ENCODE measurements at regions not wholly inside any gene's neighbourhood (a gene's known extent, or its start where the extent isn't known, plus 50 kb on each side); places are given as distances from the start of the nearest gene placed in this dataset.
"Not testable (repeated sequence)": the region's sequence is repeated elsewhere in the genome, so short reads cannot be mapped to it uniquely, and the experiment has no call there.

DNA sequence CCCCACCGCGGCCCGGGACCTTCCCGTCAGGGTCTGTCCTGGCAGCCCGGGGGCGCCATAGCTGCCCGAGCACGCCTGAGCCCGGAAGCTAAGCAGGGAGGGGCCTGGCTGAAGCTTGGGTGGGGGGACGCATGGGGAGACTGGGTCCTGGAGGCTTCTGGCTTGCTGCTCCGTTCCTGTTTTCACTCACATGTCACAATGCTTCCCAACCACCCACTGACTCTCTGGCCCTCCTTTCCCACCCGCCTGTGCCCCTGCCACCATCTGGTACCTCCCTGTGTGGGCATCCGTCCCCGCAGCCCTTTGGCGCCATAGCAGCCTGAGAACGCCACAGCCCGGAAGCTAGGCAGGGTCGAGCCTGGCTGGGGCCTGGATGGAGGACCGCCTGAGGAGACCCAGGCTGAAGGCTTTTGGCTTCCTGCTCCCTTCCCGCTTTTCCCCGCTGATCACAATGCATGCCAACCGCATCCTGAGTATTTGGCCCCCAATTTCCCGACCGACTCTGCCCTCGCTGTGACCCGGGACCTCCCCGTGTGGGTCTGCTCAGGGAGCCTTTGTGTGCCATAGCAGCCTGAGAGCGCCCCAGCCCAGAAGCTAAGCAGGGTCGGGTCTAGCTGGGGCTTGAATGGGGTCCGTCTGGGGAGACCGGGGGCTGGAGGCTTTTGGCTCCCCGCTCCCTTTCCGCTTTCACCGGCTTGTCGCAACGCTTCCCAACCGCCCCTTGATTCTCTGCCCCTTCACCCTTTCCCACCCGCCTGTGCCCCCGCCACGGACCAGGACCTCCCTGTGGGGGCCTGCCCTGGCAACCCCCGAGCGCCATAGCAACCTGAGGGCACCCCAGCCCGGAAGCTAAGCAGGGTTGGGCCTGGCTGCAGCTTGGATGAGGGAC, 2290.1 kb downstream of the TP53TG3F start:
- no peak for DNase-seq (ENCODE audit: low spot score)

DNA sequence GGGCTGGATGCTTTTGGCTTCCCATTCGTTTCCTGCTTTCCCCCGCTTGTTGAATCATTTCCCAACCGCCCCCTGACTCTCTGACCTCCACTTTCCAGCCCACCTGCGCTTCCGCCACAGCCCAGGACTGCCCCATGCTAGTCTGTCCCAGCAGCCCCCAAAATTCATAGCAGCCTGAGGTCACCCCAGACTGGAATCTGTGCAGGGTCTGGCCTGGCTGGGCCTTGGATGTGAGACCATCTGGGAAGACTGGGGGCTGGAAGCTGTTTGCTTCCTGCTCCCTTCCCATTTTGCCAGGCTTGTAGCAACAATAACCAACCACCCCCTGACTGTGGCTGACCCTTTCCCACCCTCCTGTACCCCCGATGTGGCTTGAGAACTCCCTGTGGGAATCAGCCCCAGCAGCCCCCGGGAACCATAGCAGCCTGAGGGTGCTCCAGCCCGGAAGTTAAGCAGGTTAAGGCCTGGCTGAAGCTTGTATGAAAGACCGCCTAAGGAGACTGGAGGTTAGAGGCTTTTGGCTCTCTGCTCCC, 2290.8 kb downstream of the TP53TG3F start:
- no peak for DNase-seq (ENCODE audit: low spot score)

DNA sequence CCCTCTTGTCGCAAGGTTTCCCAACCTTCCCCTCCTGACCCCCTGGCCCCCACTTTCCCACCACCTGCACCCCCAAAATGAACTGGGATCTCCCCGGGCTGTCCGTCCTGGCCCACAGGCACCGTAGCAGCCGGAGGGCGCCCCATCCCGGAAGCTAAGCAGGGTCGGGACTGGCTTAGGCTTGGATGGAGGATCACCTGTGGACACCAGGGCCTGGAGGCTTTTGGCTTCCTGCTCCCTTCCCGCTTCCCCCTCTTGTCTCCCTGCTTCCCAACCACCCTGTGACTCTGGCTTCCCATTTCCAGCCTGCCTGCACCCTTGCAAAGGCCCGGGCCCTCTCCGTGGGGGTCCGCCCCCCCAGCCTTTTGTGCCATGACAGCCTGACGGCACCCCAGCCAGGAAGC, 2291.3 kb downstream of the TP53TG3F start:
- no peak for DNase-seq (ENCODE audit: low spot score)

DNA sequence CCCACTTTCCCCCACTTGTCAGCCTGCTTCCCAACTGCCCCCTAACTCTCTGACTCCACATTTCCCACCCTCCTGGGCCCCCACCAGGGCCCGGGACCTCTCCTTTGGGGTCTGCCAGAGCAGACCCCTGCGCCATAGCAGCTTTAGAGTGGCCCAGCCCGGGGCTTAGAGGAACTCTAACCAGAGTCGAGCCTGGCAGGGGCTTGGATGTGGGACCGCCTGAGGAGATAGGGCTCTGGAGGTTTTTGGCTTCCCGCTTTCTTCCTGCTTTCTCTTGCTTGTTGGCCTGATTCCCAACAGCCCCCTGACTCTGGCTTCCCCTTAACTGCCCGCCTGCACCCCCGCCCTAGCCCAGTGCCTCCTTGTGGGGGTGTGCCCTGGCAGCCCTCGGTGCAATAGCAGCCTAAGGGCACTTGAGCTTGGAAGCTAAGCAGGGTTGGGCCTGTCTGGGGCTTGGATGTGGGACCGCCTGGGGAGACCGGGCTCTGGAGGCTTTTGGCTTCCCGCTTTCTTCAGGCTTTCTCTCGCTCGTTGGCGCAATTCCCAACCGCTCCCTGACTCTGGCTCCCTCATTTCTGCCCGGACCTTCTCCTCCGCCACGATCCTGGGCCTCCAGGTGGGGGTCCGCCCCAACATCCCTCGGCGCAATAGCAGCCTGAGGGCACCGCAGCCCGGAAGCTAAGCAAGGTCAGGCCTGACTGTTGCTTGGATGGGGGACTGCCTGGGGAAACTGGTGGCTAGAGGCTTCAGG, 2292.0 kb downstream of the TP53TG3F start:
- no peak for DNase-seq (ENCODE audit: low spot score)

DNA sequence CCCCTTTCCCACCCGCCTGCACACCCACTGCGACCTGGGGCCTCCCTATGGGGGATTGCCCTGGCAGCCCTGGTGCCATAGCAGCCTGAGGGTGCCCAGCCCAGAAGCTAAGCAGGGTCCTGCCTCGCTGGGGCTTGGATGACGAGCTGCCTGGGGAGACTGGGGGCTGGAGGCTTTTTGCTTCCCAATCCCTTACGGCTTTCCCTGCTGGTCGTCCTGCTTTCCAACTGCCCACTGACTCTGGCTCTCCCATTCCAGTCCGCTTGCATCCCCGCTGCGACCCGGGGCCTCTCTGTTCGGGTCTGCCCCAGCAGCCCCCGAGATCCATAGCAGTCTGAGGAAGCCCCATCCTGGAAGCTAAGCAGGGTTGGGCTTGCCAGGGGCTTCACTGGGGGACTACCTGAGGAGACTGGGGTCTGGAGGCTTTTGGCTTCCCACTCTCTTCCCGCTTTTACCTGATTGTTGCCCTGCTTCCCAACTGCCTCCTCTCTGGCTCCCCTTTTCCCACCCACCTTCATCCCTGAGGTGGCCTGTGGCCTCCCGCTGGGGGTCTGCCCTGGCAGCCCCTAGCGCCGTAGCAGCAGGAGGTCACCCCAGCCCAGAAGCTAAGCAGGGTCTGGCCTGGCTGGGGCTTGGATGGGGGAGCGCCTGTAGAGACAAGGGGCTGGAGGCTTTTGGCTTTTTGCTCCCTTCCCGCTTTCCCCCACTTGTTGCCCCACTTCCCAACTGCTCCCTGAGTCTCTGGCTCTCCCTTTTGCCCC, 2292.8 kb downstream of the TP53TG3F start:
- DNase-seq (ENCODE audit: low spot score), result no peak

DNA sequence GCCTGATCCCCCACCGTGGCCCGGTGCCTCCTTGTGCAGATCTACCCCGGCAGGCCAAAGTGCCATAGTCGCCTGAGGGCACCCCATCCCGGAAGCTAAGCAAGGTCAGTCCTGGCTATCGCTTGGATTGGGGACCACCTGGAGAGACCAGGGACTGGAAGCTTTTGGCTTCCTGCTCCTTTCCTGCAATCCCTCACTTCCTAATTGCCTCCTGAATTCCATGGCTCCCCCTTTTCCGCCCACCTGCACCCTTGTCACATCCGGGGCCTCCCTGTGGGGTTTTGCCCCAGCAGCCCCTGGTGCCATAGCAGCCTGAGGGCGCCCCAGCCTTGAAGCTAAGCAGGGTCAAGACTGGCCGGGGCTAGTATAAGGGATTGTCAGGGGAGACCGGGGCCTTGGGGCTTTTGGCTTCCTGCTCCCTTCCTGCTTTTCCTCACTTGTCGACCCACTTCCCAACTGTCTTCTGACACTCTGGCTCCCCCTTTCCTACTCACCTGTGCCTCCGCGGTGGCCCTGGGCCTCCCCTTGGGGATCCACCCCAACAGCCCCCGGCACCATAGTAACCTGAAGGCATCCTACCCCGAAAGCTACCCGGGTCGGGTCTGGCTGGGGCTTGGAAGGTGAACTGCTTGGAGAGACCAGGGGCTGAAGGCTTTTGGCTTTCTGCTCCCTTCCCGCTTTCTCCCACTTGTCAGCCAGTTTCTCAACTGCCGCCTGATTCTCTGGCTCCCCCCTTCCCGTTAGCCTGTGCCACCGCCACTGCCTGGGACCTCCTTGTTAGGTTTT, 2293.6 kb downstream of the TP53TG3F start:
- DNase-seq (ENCODE audit: low spot score), result no peak

DNA sequence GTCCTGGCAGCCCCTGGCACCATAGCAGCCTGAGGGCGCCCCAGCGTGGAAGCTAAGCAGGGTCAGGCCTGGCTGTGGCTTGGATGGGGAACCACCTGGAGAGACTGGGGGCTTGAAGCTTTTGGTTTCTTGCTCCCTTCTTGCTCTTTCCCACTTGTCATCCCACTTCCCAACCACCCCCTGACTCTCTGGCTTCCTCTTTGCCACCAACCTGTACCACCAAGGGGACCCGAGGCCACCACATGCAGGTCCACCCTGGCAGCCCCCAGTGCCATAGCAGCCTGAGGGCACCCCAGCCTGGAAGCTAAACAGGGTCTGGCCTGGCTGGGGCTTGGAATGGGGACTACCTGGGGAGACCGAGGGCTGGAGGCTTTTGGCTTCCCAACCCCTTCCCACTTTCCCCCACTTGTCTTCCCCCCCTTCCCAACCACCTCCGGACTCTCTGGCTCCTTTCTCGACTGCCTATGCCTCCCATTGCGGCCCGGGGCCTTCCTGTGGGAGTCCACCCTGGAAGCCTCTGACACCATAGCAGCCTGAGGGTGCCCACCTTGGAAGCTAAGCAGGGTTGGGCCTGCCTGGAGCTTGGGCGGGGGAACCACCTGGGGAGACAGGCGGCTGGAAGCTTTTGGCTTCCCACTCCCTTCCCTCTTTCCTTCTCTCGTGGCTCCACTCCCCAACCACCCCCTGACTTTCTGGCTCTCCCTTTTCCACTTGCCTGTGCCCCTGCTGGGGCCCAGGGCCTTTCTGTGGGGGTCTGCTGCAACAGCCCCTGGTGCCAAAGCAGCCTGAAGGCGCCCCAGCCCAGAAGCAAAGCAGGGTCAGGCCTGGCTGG, 2294.4 kb downstream of the TP53TG3F start:
- no peak for DNase-seq (ENCODE audit: low spot score)

DNA sequence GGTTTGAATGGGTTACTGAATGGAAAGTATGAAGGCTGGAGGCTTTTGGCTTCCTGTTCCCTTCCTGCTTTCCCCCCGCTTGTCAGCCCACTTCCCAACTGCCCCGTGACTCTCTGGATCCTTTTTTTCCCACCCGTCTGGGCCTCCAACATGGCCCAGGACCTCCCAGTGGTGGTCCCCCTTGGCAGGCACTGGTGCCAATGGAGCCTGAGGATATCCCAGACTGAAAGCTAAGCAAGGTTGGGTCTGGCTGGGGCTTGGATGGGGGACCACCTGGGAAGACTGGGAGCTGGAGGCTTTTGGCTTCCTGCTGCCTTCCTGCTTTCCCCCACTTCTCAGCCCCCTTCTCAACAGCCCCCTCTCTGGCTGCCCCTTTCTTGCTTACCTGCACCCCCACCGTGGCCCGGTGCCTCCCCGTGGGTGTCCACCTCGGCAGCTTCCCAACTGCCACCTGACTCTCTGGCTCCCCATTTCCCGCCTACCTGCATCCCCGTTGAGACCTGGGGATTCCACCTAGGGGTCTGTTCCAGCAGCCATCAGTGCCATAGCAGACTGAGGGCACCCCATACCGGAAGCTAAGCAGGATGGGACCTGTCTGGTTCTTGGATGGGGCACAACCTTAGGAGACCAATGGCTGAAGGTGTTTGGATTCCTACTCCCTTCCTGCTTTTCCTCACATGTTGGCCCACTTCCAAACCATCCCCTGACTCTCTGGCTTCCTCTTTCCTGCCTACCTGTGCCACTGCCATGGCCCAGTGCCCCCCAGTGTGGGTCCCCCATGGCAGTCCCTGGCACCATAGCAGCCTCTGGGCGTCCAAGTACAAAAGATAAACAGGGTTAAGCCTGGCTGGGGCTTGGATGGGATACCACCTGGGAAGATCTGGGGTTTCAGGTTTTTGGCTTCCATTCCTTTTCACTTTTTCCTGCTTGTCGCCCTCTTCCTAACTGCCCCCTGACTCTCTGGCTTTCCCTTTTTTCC, 2295.3 kb downstream of the TP53TG3F start:
- DNase-seq (ENCODE audit: low spot score), result no peak

DNA sequence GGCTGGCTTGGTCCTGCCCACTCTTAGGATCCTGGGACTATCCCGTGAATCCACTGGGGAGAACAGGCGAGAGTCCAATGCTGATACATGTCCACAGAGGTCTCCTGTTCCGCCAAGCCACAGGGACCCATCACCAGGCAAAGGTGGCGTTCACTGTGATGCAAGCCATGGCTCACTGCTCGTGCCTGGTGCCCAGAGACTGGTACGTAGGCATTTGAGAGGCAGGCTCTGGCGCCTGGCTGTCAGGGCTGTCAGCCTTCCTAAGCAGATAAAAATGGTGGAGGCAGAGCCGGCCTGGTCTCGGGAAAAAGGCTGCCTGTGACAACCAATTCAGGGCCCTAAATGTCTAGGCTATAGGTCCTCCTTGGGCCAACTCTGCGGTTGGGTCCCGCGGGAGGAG, 2329.0 kb downstream of the TP53TG3F start:
- DNase-seq (ENCODE audit: low spot score), result no peak

DNA sequence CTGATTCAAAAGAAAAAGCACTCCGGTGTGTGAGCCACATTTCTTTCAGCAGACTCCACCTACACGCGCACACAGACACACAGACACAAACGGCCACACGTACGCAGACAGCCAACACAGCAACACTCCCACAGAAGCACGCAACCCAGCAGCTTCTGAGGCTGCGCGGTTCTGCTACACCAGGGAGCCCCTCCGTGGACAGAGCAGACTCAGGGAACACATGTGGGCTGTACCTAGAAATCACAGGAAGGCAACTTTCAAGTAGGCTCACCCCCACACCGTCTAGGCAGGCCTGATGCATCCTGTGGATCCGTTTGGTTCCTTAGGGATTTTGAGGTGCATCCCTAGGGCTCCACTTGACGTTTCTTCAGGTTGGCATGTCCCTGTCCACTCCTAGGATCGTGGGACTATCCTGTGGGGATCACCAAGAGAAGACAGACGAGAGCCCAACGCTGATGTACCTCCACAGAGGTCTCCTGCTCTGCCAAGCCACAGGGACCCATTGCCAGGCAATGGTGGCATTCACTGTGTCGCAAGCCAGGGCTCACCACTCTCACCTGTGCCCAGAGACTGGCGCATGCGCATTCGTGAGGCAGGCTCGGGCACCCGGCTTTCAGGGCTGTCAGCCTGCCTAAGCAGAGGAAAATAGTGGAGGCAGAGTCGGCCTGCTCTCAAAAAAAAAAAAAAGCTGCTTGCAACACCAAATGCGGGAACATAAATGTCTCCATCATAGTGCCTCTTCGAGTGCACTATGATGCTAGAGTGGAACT, 2333.3 kb downstream of the TP53TG3F start:
- no peak for DNase-seq (ENCODE audit: low spot score)

DNA sequence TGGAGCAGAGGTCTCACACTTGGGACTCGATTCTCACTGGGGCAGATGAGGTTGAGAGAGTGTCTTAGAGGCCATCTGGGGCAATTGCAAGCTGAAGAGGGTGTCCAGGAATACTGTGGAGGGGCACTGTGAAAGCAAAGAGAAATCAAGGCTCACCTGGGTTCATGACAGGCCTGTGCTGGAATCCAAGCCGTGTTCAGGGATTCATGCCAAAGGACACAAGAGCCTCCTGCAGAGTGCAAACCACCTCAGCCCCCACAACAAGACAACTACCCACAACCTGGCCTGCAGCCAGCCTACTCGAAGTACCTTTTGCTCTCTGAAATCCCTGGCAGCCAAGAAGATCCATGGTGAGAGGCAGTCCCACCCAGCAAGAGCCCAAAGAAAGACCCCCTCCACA, 2334.2 kb downstream of the TP53TG3F start:
- no peak for DNase-seq (ENCODE audit: low spot score)

DNA sequence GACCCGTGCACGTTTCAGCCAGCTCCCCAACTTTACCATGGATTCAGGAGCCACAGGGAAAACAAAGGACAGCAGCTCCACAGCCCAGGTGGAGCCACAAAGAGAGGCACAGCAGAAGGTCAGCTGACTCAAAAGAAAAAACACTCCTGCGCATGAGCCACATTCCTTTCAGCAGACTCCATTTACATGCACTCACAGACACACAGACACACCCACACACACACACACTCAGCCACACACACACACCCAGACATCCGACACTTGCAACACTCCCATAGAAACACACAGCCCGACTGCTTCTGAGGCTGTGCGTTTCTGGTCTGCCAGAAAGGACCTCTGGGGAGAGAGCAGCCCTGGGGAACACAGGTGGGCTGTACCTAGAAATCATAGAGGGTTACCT, 2335.5 kb downstream of the TP53TG3F start:
- no peak for DNase-seq (ENCODE audit: low spot score)

DNA sequence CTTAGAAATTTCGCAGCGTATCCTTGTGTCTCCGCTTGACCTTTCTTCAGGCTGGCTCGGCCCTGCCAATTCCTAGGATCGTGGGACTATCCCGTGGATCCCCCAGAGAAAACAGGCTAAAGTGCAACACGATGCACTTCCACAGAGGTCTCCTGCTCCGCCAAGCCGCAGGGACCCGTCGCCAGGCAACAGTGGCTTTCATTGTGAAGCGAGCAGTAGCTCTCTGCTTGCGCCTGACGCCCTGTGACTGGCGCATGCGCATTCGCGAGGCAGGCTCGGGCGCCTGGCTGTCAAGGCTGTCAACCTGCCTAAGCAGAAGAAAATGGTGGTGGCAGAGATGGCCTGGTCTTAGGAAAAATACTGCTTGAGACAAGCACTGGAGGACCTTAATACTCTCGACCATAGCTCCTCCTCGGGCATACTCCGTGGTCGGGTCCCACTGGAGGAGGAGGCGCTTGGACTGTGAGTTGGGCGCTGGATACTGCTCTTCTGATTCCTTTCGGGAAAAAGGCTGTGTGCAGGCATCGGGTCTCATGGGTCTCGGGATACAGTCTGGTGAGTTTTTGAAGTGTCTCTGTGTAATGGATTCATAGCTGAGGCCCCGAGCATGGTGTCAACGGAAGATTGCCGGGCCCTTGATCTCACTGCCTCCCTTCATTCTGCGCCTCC, 2336.1 kb downstream of the TP53TG3F start:
- DNase-seq (ENCODE audit: low spot score), result no peak

DNA sequence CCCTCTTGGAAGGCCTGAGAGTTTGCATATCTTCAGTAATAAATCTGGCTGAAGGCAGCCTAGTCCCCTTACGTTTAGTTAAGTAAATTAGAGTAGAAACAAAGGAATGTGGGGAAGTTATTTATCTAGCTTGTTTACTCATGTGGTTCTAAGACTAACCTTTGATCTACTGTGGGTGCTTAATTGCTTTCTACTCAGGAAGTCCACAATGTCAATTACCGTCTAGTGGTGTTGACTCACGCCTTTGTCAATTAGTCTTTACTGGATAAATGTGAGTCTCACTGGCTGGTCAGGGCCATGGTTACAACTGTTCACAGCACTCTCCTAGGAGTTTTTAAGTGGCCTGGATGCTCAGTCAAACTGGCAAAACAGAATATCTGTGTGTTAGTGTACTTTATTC, 2338.4 kb downstream of the TP53TG3F start:
- DNase-seq (ENCODE audit: low spot score), result no peak

DNA sequence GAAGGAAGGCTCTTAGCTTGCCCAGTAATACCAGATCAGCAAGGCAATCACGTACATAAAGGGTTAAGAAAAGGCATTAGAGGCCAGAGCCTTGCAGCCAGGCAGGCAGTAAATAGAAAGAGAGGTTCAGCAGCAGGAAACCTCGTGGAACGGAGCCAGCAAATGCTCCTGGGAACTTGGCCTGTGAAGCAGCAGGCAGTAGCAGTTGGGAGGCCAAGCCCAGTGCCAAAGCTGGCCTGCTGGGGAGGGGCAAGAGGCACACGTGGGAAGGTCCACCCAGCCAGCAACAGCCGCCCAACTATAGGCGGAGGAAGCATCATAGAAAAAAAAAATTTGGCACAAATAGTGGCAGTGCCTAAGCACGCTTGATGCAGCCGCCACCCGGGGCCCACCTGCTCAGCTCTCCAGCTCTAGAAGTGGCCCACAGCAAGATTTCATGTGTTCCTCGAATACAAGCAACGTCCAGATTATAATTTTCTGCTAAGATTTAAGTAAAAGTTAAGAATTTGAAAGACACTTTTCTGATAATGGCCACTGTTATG, 2339.5 kb downstream of the TP53TG3F start:
- no peak for DNase-seq (ENCODE audit: low spot score)

DNA sequence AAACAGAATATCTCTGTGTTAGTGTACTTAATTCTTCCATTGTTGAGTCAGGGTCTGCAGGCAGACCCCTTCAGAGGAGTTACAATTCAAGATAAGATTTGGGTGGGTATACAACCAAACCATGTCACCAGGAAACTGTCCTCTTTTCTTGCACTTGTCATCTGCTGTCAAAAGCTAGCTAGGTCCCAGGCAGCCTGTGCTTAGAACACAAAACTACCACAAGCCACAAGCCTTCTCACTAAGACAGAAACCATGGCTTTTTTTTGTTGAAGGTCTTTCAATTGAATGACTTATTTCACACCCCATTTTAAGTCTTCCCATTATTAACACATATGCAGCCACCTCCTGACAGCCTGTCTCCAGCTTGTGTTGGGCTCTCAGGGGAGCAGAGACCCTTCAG, 2345.1 kb downstream of the TP53TG3F start:
- not testable (repeated sequence) for DNase-seq (ENCODE audit: low spot score)

DNA sequence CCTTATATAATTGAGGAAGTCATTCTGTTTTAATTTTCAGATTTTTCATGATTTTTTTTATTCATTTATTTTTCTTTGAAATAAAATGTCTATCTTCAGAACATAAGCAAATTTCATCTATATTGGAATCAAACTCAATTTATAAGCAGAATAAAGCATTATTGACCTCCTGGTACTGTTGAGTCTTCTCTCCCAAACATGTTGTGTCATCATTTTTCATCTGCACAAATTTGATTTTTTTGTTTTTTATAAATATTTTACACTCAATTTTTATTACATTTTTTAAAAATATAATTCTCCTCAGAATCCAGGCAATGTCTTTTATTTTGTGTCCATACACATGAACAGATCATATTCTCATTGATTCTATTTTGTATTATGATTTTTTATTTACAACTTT, 2363.9 kb downstream of the TP53TG3F start:
- DNase-seq (ENCODE audit: low spot score), result no peak

DNA sequence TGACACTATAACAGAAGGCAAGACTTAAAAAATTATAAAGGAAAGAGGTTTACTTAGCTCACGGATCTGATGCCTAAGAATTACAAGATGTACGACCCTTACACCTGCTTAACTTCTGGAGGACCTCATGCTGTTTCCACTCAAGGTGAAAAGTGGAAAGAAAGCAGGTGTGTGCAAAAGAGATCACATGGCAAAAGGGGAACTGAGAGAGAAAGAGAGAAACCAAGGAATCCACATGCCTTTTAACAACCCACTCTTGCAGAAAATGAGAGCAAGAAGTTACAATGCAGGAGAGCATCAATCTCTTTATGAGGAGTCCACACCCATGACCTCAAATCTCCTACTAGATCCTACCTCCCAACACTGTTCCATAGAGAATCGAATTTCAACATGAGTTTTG, 2382.2 kb downstream of the TP53TG3F start:
- DNase-seq (ENCODE audit: low spot score), result no peak

All from globus pallidus (tissue), 1 donor.